Keratinocyte (primary cell): ENCODE measurements at regions not wholly inside any gene's neighbourhood (a gene's known extent, or its start where the extent isn't known, plus 50 kb on each side); places are given as distances from the start of the nearest gene placed in this dataset.

ENCODE experiments used
- DNase-seq: peaks from one replicate; pipeline ENCODE4 v3.0.0-alpha.2; 2011; ENCODE audit warnings: low read depth, missing footprints, low spot score
- FAIRE-seq: peaks from 2 replicates; lab custom pipeline; 2011; peaks lifted over from hg19 to GRCh38; lab: Jason Lieb, UNC
- H2AFZ ChIP-seq: 2 replicates; pipeline ENCODE4 v1.6.0; 2012; ENCODE audit warnings: low read length, control low read depth, inconsistent platforms; ENCODE audit not compliant: control insufficient read depth
- H3K27ac ChIP-seq: 2 replicates; pipeline ENCODE4 v1.5.1; 2011; ENCODE audit warnings: low read length; ENCODE audit not compliant: control insufficient read depth, insufficient read depth
- H3K27me3 ChIP-seq: 3 replicates; pipeline ENCODE4 v1.6.0; 2011; ENCODE audit warnings: low read length; ENCODE audit not compliant: control insufficient read depth, insufficient read depth; ENCODE audit errors: extremely low read depth
- H3K36me3 ChIP-seq, 2 experiments: 2 replicates in 1 of 2; 3 replicates in 1 of 2; pipeline ENCODE4 v1.5.1; 2011; ENCODE audit warnings: low read length in 2 of 2, mild to moderate bottlenecking in 1 of 2; ENCODE audit not compliant: control insufficient read depth in 2 of 2, insufficient read depth in 2 of 2; ENCODE audit errors: extremely low read depth in 1 of 2
- H3K4me1 ChIP-seq: 3 replicates; pipeline ENCODE4 v1.5.1; 2011; ENCODE audit warnings: low read length; ENCODE audit not compliant: control insufficient read depth, insufficient read depth; ENCODE audit errors: extremely low read depth
- H3K4me2 ChIP-seq: 3 replicates; pipeline ENCODE4 v1.6.0; 2011; ENCODE audit warnings: low read depth, low read length; ENCODE audit not compliant: control insufficient read depth, insufficient read depth; ENCODE audit errors: extremely low read depth
- H3K4me3 ChIP-seq, 3 experiments: fragments of 200-600 bp in 1 of 3; sonication (generic) in 1 of 3; 2 replicates in 2 of 3; 3 replicates in 1 of 3; pipeline ENCODE4 v1.5.1; 2011 to 2016; ENCODE audit warnings: low read length in 3 of 3, mild to moderate bottlenecking in 3 of 3, control low read depth in 2 of 3, inconsistent platforms in 1 of 3, low read depth in 1 of 3, mixed read lengths in 1 of 3, mixed run types in 1 of 3, moderate library complexity in 1 of 3; ENCODE audit not compliant: control insufficient read depth in 2 of 3, insufficient read depth in 2 of 3; ENCODE audit errors: extremely low read depth in 1 of 3
- H3K79me2 ChIP-seq: 2 replicates; pipeline ENCODE4 v1.6.0; 2012; ENCODE audit warnings: low read length; ENCODE audit not compliant: control insufficient read depth, insufficient read depth
- H3K9ac ChIP-seq: 3 replicates; pipeline ENCODE4 v1.6.0; 2011; ENCODE audit warnings: low read length; ENCODE audit not compliant: control insufficient read depth, insufficient read depth; ENCODE audit errors: extremely low read depth
- H3K9me1 ChIP-seq: 3 replicates; pipeline ENCODE4 v1.6.0; 2011; ENCODE audit warnings: low read length; ENCODE audit not compliant: control insufficient read depth, insufficient read depth; ENCODE audit errors: extremely low read depth
- H3K9me3 ChIP-seq: 2 replicates; pipeline ENCODE4 v1.5.1; 2012; ENCODE audit warnings: low read depth, low read length; ENCODE audit not compliant: control insufficient read depth
- H4K20me1 ChIP-seq: 3 replicates; pipeline ENCODE4 v1.6.0; 2011; ENCODE audit warnings: low read length; ENCODE audit not compliant: control insufficient read depth, insufficient read depth; ENCODE audit errors: extremely low read depth
- EZH2 ChIP-seq: IDR thresholded peaks from one replicate; pipeline ENCODE4 v1.6.1; 2012; ENCODE audit warnings: inconsistent platforms, mild to moderate bottlenecking, low read length, moderate library complexity
- dilution Hi-C: fragments of 300-500 bp; cut with MboI; formaldehyde crosslinking; loops from one replicate; pipeline ENCODE4 v1.7.0; 2020; ENCODE audit warnings: low sequenced_read_pairs; ENCODE audit not compliant: extremely low pct_ligation_motif_present
- TF ChIP-seq, protein P1 (sequence below), 3 experiments: IDR thresholded peaks in 1 of 3; conservative IDR thresholded peaks in 1 of 3; optimal IDR thresholded peaks in 1 of 3; 2 replicates in 2 of 3; 3 replicates in 1 of 3; pipeline versions ENCODE3 to v1.5.1; 2011; ENCODE audit warnings: low read length in 3 of 3, mild to moderate bottlenecking in 3 of 3, moderate library complexity in 2 of 3, control low read depth in 1 of 3, inconsistent platforms in 1 of 3; ENCODE audit not compliant: insufficient read depth in 2 of 3; ENCODE audit errors: extremely low read depth in 1 of 3

DNA sequence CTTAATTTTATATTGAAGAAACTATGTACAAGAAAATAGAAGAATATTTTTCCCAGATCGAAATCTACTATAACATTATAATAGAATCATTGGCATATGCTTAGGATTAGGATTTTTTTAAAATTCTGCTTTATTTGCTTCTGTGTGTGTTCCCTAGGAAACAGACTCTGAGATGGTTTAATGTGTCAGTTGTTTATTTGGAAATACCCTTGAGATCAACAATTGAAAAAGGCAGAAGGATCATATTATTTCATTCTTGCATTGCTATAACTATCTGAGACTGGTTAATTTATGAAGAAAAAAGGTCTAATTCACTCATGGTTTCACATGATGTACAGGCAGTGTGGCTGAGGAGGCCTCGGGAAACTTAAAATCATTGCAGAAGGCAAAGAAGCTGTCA is 622.6 kb downstream of the PRR16 start:
- FAIRE-seq (no peak), DNase-seq (no peak)
- no peaks in the 10 kb centered on the region for H3K79me2 ChIP-seq
- H3K4me3 ChIP-seq, result no peak overlapping the region
- H3K4me2 ChIP-seq, result no peak overlapping the region
- H4K20me1 ChIP-seq, result no peaks in the 10 kb centered on the region
- H3K9ac ChIP-seq, result no peak overlapping the region
- TF ChIP-seq EZH2, result no peak
- TF ChIP-seq, protein P1, sequence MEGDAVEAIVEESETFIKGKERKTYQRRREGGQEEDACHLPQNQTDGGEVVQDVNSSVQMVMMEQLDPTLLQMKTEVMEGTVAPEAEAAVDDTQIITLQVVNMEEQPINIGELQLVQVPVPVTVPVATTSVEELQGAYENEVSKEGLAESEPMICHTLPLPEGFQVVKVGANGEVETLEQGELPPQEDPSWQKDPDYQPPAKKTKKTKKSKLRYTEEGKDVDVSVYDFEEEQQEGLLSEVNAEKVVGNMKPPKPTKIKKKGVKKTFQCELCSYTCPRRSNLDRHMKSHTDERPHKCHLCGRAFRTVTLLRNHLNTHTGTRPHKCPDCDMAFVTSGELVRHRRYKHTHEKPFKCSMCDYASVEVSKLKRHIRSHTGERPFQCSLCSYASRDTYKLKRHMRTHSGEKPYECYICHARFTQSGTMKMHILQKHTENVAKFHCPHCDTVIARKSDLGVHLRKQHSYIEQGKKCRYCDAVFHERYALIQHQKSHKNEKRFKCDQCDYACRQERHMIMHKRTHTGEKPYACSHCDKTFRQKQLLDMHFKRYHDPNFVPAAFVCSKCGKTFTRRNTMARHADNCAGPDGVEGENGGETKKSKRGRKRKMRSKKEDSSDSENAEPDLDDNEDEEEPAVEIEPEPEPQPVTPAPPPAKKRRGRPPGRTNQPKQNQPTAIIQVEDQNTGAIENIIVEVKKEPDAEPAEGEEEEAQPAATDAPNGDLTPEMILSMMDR (optimal IDR thresholded peaks at IDR 0.05 in 1 of 3, IDR thresholded peaks at IDR 0.05 in 1 of 3, conservative IDR thresholded peaks at IDR 0.05 in 1 of 3; ENCODE audit: extremely low read depth in 1 of 3, insufficient read depth in 2 of 3, low read length in 3 of 3), result no peak
- no peaks in the 10 kb centered on the region for H3K36me3 ChIP-seq
- H3K27ac ChIP-seq, result no peak overlapping the region
- H3K4me1 ChIP-seq, result no peaks in the 10 kb centered on the region
- H2AFZ ChIP-seq, result no peak overlapping the region
- H3K9me1 ChIP-seq, result no peaks in the 10 kb centered on the region
- dilution Hi-C loops, result no loop called here
- no peaks in the 10 kb centered on the region for H3K27me3 ChIP-seq
- no peaks in the 10 kb centered on the region for H3K9me3 ChIP-seq

DNA sequence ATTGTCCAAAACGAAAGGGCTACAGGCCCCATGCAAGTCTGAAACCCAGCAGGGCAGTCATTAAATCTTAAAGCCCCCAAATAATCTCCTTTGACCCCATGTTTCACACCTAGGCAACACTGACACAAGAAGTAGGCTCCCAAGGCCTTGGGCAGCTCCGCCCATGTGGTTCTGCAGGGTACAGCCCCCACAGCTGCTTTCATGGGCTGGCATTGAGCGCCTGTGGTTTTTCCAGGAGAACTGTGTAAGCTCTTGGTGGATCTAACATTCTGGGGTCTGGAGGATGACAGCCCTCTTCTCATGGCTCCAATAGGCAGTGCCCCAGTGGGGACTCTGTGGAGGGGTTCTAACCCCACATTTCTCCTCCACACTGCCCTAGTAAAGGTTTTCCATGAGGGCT is 623.5 kb downstream of the PRR16 start:
- dilution Hi-C loops, result no loop called here
- no peak overlapping the region for H2AFZ ChIP-seq
- TF ChIP-seq, protein P1 (optimal IDR thresholded peaks at IDR 0.05 in 1 of 3, IDR thresholded peaks at IDR 0.05 in 1 of 3, conservative IDR thresholded peaks at IDR 0.05 in 1 of 3; ENCODE audit: extremely low read depth in 1 of 3, insufficient read depth in 2 of 3, low read length in 3 of 3), result no peak
- TF ChIP-seq EZH2, result no peak

More for the DNA sequence above, 623.5 kb downstream of the PRR16 start:
- Histone ChIP-seq H3K4me1 (no peaks in the 10 kb centered on the region), H3K9me3 (no peaks in the 10 kb centered on the region), H3K9me1 (no peaks in the 10 kb centered on the region), H3K27me3 (no peaks in the 10 kb centered on the region), H4K20me1 (no peaks in the 10 kb centered on the region), H3K9ac (no peak overlapping the region), H3K79me2 (no peaks in the 10 kb centered on the region), H3K4me3 (no peak overlapping the region), H3K36me3 (no peaks in the 10 kb centered on the region), H3K4me2 (no peak overlapping the region), H3K27ac (no peak overlapping the region)
- no peak for FAIRE-seq
- DNase-seq, result no peak
